Stimulated activated CD4-positive, alpha-beta T cell treated with anti-CD3 and anti-CD28 coated beads, TNF-alpha, amount 100 ng/mL, for 4 hours (primary cell): ENCODE measurements at regions not wholly inside any gene's neighbourhood (a gene's known extent, or its start where the extent isn't known, plus 50 kb on each side); places are given as distances from the start of the nearest gene placed in this dataset.
"Not testable (repeated sequence)": the region's sequence is repeated elsewhere in the genome, so short reads cannot be mapped to it uniquely, and the experiment has no call there.

ENCODE experiments used
- DNase-seq, 3 experiments: peaks; one replicate each; pipeline ENCODE4 v3.0.0-alpha.2; 2020; ENCODE audit warnings: low read depth in 3 of 3

DNA sequence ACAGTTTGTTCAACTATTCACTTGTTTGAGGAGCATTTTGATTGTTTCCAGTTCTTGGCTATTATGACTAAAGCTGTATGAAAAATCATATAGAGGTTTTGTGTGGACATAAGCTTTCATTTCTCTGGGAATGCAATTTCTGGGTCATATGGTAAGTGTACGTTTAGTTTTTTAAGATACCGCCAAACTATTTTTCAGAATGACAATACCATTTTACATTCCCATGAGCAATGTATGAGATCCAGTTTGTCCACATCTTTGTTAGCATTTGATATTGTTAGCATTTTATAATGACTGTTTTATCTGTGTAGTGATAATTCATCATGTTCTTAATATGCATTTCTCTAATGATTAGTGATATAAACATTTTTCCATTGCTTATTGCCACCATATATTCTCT is 258.7 kb upstream of the CTNNB1 start:
- no peak for DNase-seq

DNA sequence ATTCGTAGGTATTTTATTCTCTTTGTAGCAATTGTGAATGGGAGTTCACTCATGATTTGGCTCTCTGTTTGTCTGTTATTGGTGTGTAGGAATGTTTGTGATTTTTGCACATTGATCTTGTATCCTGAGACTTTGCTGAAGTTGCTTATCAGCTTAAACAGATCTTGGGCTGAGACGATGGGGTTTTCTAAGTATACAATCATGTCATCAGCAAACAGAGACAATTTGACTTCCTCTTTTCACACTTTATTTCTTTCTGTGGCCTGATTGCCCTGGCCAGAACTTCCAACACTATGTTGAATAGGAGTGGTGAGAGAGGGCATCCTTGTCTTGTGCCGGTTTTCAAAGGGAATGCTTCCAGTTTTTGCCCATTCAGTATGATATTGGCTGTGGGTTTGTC is 252.3 kb upstream of the CTNNB1 start:
- not testable (repeated sequence) for DNase-seq

DNA sequence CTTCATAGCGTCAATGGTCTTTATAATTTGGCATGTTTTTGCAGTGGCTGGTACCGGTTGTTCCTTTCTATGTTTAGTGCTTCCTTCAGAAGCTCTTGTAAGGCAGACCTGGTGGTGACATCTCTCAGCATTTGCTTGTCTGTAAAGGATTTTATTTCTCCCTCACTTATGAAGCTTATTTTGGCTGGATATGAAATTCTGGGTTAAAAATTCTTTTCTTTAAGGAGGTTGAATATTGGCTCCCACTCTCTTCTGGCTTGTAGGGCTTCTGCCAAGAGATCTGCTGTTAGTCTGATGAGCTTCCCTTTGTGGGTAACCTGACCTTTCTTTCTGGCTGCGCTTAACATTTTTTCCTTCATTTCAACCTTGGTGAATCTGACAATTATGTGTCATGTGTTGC is 250.0 kb upstream of the CTNNB1 start:
- not testable (repeated sequence) for DNase-seq

DNA sequence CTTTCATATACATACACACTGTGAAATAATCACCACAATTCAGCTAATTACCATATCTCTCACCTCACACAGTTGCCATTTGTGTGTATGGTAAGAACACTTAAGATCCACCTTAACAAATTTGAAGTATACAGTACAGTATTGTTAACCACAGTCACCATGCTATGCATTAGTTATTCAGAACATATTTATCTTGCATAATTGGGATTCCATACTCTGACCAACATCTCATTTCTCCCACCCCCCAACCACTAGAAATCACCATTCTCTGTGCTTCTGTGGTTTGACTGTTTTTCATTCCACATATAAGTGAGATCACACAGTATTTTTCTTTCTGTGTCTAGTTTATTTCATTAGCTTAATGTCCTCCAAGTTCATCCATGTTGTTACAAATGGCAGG is 247.7 kb upstream of the CTNNB1 start:
- DNase-seq: no peak

DNA sequence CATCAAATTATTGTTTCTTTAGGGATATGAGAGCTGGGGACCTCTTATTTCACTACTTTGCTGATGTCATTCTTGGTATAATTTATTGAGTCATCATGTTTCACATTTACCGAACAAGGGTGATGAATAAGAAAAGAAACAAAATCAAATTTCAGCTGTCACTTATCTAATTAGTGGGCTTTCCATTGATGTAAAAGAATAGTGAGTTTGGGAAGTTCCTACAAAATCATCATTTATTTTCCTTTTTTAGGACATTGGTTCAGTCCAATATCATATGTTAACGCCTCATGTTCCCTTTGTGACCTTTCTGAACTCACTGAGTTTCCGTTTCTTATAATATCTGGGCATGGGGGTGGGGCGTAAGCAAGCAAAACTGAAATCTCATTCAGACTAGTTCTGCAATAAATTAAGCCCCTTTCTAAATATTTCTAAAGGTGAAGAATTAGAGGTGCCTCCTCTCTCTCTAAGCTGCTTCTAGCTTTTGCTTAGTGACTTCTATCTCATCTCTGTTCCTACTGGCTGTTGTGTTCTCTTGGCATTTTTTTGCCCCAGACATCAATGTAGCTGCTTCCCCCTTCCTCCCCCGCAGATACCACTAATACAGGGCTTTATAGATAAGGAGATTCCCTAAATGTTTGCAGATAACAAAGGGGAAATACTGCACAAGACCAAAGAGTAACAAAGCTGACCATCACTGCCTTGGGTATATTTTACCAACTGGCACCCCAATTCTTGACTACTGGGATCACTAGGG is 238.0 kb upstream of the CTNNB1 start:
- no peak for DNase-seq

DNA sequence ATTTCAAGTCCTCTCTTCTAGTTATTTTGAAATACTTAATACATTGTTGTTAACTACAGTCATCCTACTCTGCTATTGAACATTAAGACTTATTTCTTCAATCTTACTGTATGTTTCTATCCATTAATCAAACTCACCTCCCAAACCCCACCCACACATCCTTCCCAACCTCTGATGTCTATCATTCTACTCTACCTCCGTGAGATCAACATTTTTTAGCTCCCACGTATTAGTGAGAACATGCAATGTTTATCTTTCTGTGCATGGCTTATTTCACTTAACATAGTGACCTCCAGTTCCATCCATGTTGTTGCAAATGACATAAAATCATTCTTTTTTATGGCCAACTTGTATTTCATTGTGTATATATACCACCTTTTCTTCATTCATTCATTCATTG is 236.6 kb upstream of the CTNNB1 start:
- no peak for DNase-seq

DNA sequence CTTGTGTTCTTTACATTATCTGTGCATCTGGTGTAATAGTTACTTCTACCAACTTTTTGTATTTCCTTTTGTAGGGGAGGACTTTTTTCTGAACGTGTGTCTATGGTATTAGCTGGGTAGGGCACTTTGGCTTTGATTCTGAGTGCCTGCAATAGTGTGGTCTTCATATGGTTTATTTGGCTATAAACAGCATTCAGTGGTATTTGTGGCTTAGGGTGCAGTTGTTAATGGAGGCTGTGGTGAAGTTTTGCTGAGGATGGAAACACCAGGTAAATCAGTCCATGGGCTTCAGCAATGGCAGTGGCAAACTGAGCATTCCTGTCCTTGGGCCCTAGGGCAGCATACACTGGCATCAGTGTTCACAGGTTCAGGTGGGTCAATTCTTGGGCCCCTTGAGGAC is 230.6 kb upstream of the CTNNB1 start:
- no peak for DNase-seq

DNA sequence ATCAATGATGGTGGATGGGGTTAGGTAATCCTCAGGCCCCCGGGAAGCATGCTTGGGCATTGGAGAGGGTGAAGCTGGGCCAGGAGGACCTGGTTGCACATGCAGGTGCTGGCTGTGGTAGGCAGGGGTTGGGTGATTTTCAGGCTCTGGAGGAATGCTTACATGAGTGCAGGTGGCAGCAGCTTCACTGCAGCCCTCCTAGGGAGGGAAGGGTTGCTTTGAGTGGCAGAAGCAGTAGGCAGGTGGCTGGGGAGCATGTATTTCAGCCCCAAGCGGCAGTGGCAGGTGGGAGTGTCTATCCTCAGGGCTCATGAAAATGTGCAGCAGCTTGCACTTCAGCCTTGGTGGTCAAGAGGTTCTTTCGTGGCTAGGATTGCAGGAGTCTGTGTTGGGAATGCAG is 230.0 kb upstream of the CTNNB1 start:
- no peak for DNase-seq

DNA sequence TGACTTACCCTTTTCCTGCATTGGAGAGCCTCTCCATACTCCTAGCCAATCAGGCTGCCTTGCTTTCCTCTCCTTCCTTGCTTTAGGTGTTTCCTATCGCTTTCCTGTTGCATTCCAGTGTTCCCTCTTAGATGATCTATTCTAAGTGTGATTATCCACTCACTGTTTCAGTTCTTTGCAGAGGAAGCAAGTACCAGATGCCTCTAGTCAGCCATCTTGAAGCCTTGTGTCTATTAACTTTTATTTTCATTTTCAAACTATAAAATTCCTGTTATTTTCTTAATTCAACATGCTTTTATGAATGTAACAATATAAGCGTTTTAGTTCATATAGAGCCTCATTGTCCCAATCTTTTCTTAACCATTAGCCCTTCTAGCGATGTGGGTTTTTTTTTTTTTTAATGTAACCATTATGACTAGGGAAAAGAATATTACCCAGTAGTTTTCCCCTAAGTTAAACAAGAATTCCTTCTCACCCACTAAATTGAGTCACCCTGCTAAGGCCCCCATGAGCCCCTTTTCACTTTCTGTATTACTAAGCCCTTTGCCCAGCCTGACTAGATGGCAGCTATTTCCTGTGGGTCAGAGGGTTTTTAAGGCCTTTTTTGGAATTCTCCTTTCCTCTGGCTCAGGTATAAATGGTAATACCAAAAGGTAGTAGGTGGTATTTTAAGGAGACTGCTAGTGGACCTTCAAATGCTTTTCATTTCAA is 229.4 kb upstream of the CTNNB1 start:
- no peak for DNase-seq

DNA sequence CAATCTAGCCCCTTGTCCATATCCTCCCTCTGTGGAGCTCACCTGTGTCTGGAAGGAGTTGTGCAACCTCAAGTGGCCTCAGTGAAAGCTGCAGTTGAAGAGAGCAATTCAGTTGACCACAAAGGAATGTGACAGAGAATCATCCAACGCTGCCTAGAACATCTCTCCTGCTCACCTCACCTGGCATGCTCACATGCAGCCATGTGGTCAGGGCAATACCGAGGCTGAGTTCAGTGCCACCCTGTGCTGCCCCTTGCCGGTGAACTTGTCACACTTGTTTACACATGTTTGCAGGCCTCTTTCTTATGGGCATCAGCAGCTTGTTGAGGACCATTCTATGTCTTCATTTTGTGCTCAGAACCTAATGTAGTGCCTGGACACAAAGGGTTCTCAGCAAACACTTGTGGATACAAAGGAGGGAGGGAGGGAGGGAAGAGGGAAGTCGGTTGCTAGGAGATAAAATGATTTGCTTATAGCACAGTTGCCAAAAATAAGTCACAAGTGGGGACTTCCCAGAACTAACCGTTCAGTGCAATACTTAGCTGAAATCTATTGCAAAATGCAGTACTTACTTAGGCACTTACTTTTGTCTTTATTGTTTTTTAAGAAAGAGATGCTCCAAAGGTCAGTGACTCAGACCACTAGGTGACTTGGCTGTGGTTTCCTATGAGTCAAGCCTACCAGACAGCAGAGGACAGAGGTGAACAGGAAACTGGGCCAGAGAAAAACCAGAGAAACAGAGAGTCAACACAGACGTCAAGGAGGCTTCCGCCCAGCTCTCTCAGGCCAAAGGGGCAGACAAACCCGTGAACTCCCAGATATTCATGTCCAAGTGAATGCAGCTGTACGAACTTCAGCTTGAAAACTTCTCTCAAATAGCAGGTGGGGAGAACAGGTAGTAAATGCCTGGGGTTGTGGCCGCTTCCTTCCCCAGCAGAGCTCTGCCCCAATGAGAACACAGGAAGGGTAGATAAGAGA is 227.8 kb upstream of the CTNNB1 start:
- DNase-seq: no peak

DNA sequence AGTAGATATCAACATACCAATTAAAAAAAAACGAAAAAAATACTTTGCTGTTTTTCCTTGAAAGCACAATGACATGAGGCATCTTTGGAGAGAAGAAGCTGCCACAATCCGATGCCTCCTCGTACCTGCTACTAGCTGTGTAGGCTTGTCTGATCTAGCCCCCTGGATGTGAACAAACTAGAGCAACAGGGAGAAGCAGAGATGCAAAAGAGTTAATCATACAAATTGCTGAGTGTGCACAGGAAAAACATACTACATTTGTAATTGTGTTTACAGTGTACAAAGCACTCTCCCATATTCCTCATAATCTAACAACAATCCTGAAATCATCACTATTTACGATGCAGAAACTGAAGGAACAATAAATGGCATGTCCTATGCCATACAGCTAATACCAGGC is 227.0 kb upstream of the CTNNB1 start:
- DNase-seq: no peak

DNA sequence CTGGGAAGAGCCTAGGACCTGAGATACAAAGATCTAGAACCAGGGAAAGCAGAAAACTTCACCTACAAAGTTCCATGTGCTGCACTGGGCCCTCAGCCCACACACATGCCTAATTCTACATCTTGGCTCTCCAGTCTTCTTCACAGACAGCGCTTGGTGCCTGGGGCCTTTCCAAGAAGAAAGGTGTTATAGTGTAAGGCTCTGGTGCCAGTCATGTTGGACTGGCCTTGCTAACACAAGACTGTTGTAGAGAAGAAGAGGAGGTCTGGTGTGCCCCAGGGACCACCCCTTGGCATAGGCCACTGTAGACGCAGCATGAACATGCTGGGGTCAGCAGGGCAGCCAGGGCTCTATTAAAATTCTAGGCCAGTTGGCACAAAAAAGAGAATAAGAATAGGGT is 226.2 kb upstream of the CTNNB1 start:
- no peak for DNase-seq

DNA sequence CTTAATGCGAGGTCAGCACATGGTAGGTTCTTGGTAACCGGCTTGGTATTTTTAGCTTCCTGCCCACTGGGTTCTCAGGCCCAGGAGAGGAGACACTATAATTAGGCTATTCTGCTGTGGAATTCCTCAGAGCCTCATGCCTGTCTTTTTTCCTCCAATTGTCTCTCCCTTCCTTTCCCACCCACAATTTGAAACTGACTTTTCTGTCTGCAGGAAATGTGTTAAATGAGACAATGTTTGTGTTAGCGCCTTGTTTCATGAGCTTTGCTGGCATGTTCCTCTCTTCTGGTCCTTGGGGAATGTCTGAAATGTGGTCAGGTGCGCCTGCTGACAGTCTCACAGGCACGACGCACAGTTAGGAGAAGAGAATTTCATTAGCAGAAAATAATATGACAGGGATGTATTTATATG is 223.6 kb upstream of the CTNNB1 start:
- DNase-seq: no peak

DNA sequence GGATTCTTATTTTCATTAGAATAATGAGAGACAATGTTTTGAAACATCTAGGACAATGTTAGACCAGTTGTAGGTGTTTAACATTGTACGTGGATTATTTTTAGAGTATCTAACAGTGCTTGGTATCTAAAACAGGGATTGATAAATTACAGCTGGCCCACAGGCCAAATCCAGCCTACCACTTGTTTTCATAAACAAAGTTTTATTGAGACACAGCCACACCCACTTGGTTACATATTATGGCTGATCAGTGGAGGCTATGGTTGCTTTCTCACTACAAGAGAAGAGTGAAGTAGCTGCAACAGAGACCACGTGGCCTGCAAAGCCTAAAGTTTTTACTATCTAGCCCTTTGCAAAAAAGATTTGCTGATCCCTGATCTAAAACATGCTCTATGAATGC is 223.1 kb upstream of the CTNNB1 start:
- DNase-seq: no peak

DNA sequence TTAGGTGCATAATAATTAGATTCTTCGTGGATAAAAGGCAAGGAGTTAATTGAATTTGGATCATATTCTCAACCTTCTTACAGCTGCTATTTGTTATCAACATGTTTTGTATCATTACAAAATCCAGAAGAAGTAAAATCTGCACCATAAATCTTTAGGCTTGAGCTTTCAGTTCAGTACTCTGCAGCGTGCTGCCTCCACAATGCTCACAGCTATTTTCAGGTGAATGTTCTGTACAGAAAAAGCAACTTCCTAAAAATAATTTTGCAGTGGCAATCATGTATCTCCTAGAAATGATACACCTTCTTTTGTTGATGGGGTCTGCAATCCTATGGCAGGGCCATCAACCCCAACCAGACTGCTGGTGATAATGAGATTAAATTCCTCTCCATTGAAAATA is 220.9 kb upstream of the CTNNB1 start:
- no peak for DNase-seq

DNA sequence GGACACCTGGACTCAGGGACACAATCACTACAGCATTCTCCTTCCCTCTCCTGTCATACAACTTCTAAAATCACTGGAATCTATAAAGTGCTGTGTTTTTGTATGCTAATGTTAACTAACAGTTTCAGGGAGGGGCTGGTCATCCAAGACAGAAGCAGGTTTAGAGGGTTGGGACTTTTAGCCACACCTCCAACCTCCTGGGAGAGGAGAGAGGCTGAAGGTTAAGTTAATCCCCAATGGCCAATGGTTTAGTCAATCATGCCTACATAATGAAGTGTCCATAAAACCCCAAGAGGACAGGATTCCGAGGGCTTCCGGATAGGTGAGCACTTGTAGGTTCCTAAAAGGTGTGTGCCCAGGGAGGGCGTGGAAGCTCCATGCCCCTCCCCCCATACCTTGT is 219.3 kb upstream of the CTNNB1 start:
- no peak for DNase-seq

DNA sequence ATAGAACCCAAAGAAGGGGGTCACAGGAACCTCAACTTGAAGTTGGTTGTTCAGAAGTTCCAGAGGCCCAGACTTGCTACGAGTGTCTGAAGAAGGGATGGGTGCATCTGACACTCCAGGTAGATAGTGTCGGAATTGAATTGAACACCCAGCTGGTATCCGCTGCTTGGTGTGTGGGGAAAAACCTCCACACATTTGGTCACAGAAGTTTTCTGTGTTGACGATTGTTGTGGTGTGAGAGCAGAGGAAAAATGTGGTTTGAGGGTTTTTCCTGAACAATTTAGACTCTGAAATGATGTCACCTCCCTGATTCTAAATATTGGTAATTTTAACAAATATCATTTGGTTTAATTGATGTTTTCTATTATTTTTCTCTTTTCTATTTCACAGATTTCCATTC is 218.8 kb upstream of the CTNNB1 start:
- DNase-seq: no peak

DNA sequence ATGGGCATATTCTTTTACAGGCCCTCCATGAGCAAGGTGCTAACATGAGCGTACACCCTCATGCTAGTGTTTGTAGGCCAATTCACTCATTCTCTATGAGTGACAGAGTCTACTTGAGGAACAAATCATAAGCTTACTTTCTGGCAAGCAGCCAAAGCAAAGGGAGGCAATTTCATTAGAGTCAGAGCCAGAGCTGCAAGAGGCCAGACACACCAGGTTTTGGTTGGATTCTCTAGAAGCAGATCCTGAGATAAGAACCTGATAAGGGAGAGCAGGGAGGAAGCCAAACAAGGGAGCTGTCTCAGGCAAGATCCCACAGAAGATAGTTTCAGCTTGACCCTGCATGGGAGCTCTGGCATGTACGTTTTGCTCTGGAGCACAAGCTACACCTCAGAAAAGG is 214.1 kb upstream of the CTNNB1 start:
- DNase-seq: no peak

DNA sequence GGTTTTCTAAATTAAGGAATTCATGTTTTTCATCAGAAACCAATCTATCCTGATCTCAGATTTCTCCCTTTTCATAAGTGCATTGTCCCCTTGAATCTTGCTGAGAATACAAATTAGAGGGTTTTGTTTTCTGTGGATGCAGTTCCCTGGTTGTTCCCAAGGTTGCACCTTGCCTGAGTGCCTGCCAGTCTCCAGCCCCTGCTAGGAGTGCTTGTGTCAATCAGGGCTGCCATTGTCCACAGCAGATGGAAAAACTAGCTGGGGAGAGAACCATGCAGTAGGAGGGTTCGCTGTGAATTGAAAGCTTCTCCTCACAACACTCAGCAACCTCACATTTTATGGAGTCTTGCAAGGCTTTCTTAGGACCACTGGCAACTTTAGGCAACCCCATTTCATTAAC is 210.8 kb upstream of the CTNNB1 start:
- no peak for DNase-seq

DNA sequence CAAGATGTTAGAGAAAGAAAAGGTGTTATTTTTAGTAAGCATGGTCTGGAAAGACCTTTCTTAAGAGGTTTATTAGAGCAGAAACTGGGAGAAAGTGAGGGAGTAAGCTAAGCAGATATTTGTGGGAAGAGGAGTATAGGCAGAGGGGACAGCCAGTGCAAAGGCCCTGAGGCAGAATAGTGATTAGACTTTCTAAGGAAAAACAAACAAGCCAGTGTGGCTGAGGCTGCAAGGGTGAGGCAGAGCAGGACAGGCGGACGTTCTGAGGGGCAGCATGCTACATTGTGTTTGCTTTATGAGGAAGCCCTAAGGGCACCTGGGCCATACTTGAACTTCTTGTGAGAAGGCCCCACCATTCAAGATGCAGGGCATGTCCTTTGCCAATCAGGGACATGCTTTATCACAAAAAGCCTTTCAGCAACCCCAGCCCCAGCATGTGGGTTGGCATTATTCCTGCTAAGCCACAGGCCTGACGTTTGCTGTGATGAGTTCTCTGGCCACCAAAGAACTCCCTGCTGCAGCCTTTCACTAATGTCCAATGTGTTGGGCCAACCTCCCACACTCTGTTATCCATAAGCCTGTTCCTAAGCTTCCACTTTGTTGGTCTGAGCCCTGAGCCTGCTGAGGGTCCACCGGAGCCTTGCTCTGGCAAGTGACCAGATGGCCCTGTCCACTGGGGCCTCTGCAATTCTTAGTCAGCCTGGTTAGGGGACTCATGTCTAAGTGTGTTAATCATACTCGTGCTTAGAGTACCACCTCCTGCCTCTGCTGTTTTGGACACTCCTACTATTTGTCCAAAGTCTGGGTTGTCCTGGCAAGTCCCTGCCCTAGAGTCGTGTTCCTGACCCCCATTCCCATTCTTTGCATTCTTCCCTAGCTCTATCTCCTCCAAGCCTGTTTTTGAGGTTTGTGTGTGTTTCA is 209.9 kb upstream of the CTNNB1 start:
- no peak for DNase-seq

DNA sequence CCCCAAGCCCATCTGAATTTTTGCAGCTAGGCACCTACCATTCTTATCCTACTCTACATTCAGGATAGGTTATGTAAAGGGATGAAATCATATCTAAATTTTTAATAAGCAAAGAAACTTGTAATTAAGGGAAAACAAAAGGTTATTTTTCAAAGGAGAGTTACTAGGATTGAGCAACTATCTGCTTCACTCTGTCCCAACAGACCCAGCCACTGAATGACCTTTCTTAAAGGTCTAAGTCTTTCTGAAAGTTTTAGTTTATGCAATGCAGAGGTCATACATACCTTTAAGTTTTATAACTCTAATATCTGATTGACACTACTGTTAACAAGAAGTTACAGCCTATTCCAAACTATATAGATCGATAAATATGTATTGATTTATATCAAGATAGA is 209.2 kb upstream of the CTNNB1 start:
- DNase-seq: no peak
